ENCODE measurements at regions not wholly inside any gene's neighbourhood (a gene's known extent, or its start where the extent isn't known, plus 50 kb on each side); places are given as distances from the start of the nearest gene placed in this dataset.

GRCh38 chr2:17272652-17273525, 245.4 kb downstream of the RAD51AP2 start:
- Histone ChIP-seq H3K4me1 (no peaks in the 10 kb centered on the region), H3K27me3 (no peaks in the 10 kb centered on the region), H3K36me3 (ENCODE audit: low read depth, missing control alignments) (no peaks in the 10 kb centered on the region), H3K9me3 (no peaks in the 10 kb centered on the region), H3K4me3 (no peak overlapping the region), H3K27ac (no peak overlapping the region)
- no peak for TF ChIP-seq POLR2A (IDR thresholded peaks at IDR 0.05)
- TF ChIP-seq, protein P1, sequence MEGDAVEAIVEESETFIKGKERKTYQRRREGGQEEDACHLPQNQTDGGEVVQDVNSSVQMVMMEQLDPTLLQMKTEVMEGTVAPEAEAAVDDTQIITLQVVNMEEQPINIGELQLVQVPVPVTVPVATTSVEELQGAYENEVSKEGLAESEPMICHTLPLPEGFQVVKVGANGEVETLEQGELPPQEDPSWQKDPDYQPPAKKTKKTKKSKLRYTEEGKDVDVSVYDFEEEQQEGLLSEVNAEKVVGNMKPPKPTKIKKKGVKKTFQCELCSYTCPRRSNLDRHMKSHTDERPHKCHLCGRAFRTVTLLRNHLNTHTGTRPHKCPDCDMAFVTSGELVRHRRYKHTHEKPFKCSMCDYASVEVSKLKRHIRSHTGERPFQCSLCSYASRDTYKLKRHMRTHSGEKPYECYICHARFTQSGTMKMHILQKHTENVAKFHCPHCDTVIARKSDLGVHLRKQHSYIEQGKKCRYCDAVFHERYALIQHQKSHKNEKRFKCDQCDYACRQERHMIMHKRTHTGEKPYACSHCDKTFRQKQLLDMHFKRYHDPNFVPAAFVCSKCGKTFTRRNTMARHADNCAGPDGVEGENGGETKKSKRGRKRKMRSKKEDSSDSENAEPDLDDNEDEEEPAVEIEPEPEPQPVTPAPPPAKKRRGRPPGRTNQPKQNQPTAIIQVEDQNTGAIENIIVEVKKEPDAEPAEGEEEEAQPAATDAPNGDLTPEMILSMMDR (IDR thresholded peaks at IDR 0.05): no peak
- WGBS, 2 donors: 60 to 63% methylated on average over 8 of the region's 8 CpGs
- intact Hi-C loops (cut with DNase I; ENCODE audit: low total_unique reads): no loop called here
- DNase-seq: no peak

- no peak for TF ChIP-seq POLR2A (IDR thresholded peaks at IDR 0.05)
- TF ChIP-seq, protein P1 (IDR thresholded peaks at IDR 0.05): no peak
- intact Hi-C loops (cut with DNase I; ENCODE audit: low total_unique reads): no loop called here
- Histone ChIP-seq H3K27me3 (no peaks in the 10 kb centered on the region), H3K27ac (no peak overlapping the region), H3K4me3 (no peak overlapping the region), H3K36me3 (ENCODE audit: low read depth, missing control alignments) (no peaks in the 10 kb centered on the region), H3K4me1 (no peaks in the 10 kb centered on the region), H3K9me3 (no peaks in the 10 kb centered on the region)
- no peak for DNase-seq
- WGBS, 2 donors: 83 to 93% methylated on average over 1 of the region's 1 CpG
These were observed 246.1 kb downstream of the RAD51AP2 start for GRCh38 chr2:17272170-17272569.

DNA sequence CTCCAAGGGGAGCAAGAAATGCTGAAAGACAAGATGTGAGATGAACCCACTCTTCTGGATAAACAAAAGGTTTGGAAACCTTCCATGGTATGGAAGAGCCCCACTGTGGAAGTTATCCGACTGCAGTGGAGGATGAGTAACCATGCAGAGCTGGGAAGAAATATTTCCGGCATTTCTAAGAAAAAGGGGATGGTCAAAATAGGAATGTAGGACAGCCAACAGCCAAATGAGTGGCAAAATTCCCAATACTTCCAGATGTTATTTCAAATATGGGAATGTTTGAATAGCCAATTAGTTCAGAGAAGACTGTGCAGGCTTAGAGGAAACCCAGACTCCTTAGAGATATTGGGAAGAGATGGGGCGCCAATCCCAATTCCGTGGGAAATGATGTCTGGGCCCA, 246.8 kb downstream of the RAD51AP2 start:
- Histone ChIP-seq H3K27me3 (no peaks in the 10 kb centered on the region), H3K9me3 (no peaks in the 10 kb centered on the region), H3K27ac (no peak overlapping the region), H3K4me3 (no peak overlapping the region), H3K4me1 (no peaks in the 10 kb centered on the region), H3K36me3 (ENCODE audit: low read depth, missing control alignments) (no peaks in the 10 kb centered on the region)
- no peak for DNase-seq
- 87 to 88% methylated on average over 4 of the region's 4 CpGs for WGBS, 2 donors
- intact Hi-C loops (cut with DNase I; ENCODE audit: low total_unique reads): no loop called here
- TF ChIP-seq POLR2A (IDR thresholded peaks at IDR 0.05): no peak
- TF ChIP-seq, protein P1 (IDR thresholded peaks at IDR 0.05): no peak

- WGBS, 2 donors: 79 to 81% methylated on average over 5 of the region's 5 CpGs
- no peak overlapping the region for H3K27ac ChIP-seq
- TF ChIP-seq POLR2A (IDR thresholded peaks at IDR 0.05): no peak
- TF ChIP-seq, protein P1 (IDR thresholded peaks at IDR 0.05): no peak
- H3K36me3 ChIP-seq (ENCODE audit: low read depth, missing control alignments): no peaks in the 10 kb centered on the region
- no peaks in the 10 kb centered on the region for H3K27me3 ChIP-seq
- no peak overlapping the region for H3K4me3 ChIP-seq
- intact Hi-C loops (cut with DNase I; ENCODE audit: low total_unique reads): no loop called here
- no peak for DNase-seq
- no peaks in the 10 kb centered on the region for H3K9me3 ChIP-seq
- H3K4me1 ChIP-seq: no peaks in the 10 kb centered on the region
These were observed 247.3 kb downstream of the RAD51AP2 start for GRCh38 chr2:17270894-17271293.

DNA sequence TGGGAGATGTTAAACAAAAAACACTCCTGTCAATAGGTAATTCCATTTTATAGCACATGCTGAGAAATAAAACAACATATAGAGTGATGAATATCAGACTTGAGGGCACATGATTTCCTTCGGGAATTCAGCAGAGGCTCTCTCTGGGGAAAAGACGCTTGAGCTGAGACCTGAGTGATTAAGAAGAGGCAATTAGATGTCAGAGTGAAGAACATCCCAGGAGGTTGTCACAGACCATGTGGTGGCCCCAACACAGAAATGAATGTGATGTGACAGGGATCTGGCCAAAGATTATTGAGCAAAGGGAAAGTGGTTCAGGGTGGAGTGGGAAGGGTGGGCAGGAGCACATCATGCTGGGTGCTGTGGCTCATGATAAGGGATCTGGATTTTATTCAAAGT, 254.7 kb downstream of the RAD51AP2 start:
- Histone ChIP-seq H3K27me3 (no peaks in the 10 kb centered on the region), H3K9me3 (no peaks in the 10 kb centered on the region), H3K27ac (no peak overlapping the region), H3K4me3 (no peak overlapping the region), H3K4me1 (no peaks in the 10 kb centered on the region), H3K36me3 (ENCODE audit: low read depth, missing control alignments) (no peaks in the 10 kb centered on the region)
- 64 to 66% methylated on average over 2 of the region's 2 CpGs for WGBS, 2 donors
- TF ChIP-seq, protein P1 (IDR thresholded peaks at IDR 0.05): no peak
- no peak for TF ChIP-seq POLR2A (IDR thresholded peaks at IDR 0.05)
- no peak for DNase-seq
- intact Hi-C loops (cut with DNase I; ENCODE audit: low total_unique reads): no loop called here

Data from testis (tissue), 2 donors.